ENCODE measurements at regions not wholly inside any gene's neighbourhood (a gene's known extent, or its start where the extent isn't known, plus 50 kb on each side); places are given as distances from the start of the nearest gene placed in this dataset.
"Not testable (repeated sequence)": the region's sequence is repeated elsewhere in the genome, so short reads cannot be mapped to it uniquely, and the experiment has no call there.

DNA sequence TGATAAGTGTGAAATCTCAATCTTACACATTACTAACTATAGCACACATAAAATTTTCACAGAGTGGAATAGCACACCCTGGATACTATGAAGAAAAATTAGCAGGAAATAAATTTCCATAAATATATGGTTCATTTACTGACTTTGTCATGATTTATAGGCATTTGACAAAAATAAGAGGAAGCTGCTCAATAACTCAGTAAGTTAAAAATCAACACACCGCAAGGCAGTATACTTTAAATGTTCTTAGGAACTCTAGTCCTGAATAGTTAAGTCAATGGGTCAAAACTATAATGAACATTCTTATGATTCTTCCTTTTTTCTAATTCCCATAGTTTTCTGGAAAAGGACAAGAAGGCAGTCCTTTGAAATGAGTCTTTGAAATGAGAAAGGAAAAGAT lies 1557.8 kb upstream of the RAG2 start:
- no peak for DNase-seq (ENCODE audit: low read depth)

DNA sequence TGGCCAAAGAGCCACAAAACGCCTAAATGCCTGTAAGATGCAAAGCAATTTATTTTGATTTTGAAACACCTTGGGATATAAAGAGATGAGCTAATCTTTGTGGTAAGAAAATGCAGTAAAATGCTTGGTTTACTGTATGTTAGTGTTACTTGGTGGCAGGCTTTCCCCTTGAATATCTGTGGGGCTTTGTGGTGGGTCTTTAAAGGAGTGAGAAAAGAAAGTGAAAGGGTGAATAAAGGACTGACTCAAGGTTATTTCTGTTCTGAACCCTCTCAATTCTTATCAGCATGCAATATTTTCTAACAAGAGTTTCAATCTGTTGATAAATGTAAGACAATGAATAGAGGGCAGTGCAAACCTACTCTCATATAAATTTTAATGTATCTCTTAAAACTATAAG lies 1555.9 kb upstream of the RAG2 start:
- DNase-seq (ENCODE audit: low read depth): no peak

- no peak for DNase-seq (ENCODE audit: low read depth)
These were observed 1545.8 kb upstream of the RAG2 start for GRCh38 chr11:38143852-38144251.

DNA sequence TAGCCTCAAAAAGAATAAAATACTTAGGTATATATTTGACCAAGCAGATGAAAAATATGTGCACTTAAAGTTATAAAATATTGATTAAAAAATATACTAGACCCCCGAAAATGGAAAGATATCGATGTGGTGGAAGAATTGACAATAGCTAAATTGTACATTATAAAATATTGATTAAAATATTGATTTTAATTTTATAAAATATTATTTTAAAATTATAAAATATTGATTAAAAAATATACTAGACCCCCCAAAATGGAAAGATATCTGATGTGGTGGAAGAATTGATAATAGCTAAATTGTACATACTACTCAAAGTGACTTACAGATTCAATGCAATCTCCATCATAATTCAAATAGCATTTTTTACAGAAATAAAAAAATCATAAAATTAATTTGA lies 1540.9 kb upstream of the RAG2 start:
- DNase-seq (ENCODE audit: low read depth): no peak

DNA sequence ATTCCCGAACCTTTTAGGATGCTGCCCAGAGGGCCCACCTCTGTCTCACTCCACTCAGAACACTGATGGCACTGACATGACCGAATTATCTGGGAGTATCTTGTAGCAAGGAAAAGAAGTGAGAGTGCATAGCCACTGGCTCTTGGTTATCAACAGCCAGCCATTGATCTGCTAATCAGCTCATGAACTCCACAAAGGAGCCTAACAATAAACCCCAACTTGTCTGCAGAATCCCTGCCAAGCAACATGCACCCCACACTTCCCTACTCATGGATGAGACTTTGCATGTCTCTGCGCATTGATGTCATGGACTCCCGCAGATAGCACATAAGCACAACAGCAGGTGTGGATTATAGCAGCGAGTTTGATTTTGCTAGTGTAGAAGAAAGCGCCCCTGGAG lies 1538.9 kb upstream of the RAG2 start:
- no peak for DNase-seq (ENCODE audit: low read depth)

DNA sequence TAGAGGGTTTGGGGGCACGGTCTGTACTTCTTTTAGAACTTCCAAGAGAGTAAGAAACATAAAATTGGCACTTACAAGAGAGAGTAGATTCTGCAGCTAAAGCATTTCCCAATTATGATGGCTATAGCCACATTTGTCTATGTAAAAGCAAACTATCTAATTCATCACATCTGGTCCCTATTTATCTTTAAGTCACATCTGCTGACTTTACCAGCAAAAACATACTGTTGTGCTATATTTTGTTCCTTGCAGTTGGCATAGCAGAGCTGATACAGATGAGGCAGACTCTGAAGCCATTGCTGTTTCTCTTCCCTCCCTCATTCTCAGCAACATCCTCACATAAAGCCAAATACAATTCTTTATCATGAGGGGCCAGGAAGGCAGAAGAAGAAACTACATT lies 1533.5 kb upstream of the RAG2 start:
- no peak for DNase-seq (ENCODE audit: low read depth)

DNA sequence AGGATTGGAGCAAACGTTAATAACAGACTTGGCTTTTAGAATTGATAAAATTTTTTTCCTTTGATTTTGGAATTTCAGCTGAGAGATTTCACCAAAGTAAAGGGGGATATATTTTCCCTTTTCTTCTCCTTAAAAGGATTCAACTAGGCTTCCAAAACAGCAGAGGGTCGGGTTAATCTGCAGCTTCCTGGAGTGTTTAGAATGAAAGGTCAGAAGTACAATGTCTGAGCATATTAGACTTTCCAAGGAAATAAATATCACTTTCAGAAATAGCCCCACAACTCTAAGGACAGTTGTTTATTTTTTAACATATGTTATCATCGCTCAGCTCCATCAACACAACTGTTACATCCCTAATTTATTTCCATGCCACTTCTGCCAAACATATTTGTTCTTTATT lies 1532.9 kb upstream of the RAG2 start:
- DNase-seq (ENCODE audit: low read depth): no peak

GRCh38 chr11:38130514-38130913 lies 1532.5 kb upstream of the RAG2 start:
- no peak for DNase-seq (ENCODE audit: low read depth)

DNA sequence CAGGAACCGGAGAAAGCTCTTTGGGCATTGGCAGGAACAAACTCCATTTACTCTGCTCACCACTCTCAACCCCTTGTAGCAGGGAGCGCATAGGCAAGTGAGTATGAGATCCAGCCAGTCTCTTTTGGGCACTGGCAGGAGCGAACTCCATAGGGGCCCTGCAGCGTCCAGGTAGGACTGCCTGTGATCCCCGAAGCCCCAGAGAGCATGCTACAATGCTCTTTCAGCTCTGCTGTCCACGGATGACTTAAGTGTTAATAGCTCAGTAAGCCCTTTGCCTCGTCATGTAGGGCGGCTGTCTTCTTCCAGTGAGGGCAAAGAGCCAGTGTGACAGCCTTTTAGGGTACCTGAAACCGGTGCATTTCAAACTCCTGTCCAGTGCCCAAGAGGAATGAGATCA lies 1525.6 kb upstream of the RAG2 start:
- DNase-seq (ENCODE audit: low read depth): no peak

DNA sequence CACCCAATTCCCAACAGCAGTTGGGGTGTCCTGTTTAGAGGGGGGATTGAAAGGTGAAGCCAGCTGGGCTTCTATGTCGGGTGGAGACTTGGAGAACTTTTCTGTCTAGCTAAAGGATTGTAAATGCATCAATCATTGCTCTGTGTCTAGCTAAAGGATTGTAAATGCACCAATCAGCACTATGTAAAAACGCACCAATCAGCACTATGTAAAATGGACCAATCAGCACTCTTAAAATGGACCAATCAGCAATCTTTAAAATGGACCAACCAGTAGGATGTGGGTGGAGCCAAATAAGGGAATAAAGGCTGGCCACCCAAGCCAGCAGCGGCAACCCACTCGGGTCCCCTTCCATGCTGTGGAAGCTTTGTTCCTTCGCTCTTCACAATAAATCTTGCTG lies 1518.6 kb upstream of the RAG2 start:
- not testable (repeated sequence) for DNase-seq (ENCODE audit: low read depth)

DNA sequence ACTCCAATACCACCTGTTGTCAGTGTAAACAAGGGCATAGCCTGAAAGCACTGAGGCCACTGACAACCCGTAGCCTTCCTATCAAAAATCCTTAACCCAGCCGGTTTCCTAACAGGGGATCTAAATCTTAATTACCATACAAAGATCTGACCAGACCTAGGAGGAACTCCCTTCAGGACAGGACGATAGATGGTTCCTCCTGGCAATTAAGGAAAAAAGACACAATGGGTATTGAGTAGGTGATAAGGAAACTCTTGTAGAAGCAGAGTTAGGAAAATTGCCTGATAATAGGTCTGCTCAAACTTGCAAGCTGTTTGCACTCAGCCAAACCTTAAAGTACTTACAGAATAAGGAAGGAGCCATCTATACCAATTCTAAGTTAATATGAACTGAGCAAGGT lies 1517.3 kb upstream of the RAG2 start:
- DNase-seq (ENCODE audit: low read depth): not testable (repeated sequence)

DNA sequence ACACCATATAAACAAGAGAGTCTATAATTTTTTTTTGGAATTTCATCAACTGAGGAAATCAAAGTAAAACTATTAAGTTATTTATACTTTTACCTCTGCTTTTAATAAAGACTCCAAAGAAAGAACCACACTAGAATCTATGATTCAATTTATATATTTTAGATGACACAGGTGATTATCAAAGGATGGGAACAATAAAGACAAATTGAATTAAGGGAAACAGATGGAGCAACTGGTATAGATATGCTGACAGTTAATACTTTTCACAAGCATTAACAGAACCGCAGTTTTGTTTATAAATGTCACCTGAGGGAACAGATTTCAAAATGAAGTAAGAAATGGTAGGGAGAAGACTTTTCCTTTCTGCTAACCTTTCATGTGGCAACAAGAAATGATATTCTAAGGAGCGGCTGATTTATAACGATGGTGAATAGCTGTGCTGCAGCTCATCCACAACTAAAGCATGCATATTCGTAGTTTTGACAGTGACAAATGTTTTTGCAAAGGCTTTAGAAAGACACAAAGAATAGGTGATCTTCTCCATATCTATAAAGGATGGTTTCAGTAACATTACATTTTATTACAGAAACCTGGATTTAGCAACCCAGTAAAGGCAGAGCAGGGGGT lies 1502.9 kb upstream of the RAG2 start:
- DNase-seq (ENCODE audit: low read depth): no peak

GRCh38 chr11:38095268-38095667 lies 1497.2 kb upstream of the RAG2 start:
- no peak for DNase-seq (ENCODE audit: low read depth)

GRCh38 chr11:38089726-38090125 lies 1491.7 kb upstream of the RAG2 start:
- DNase-seq (ENCODE audit: low read depth): peak; percentile 19

DNA sequence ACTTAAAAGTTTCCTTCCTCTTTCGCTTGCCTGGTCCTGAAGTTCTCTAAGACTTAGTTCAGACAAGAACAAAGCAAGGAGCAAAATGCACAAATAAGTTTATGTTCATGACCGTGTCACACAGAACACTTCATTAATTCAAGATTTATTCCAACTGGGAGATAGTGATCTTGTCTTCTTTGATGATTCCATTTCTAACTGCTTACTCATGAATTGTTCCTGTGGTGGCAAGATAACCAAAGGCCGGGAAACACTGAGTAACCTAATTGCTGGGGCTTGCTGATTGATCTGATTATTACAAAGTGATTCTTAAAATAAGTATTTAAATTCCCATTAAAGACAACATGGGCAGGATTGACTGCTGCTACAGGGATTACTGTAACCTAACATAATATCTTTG lies 1462.9 kb upstream of the RAG2 start:
- DNase-seq (ENCODE audit: low read depth): no peak

- DNase-seq (ENCODE audit: low read depth): no peak
These were observed 1462.1 kb upstream of the RAG2 start for GRCh38 chr11:38060136-38060535.

DNA sequence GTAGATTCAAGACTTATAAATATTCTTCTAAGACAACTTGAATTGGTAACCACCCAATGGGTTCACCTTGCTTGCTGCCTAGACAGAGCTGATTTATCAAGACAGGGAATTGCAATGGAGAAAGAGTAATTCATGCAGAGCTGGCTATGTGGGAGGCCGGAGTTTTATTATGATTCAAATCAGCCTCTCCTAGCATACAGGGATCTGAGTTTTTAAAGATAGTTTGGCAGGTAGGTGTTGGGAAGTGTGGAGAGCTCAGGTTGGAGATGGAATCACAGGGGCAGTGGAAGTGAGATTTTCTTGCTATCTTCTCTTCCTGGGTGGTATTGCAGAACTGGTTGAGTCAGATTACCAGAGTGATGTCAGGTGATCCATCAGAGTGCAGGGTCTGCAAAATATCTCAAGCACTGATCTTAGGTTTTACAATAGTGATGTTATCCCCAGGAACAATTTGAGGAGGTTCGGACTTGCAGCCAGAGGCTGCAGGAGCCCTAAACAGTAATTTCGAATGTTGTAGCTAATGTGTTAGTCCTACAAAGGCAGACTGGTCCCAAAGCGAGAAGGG lies 1448.6 kb upstream of the RAG2 start:
- DNase-seq (ENCODE audit: low read depth): no peak

- DNase-seq (ENCODE audit: low read depth): no peak
These were observed 1445.0 kb upstream of the RAG2 start for GRCh38 chr11:38043060-38043459.

GRCh38 chr11:38038777-38039176 lies 1440.7 kb upstream of the RAG2 start:
- no peak for DNase-seq (ENCODE audit: low read depth)

DNA sequence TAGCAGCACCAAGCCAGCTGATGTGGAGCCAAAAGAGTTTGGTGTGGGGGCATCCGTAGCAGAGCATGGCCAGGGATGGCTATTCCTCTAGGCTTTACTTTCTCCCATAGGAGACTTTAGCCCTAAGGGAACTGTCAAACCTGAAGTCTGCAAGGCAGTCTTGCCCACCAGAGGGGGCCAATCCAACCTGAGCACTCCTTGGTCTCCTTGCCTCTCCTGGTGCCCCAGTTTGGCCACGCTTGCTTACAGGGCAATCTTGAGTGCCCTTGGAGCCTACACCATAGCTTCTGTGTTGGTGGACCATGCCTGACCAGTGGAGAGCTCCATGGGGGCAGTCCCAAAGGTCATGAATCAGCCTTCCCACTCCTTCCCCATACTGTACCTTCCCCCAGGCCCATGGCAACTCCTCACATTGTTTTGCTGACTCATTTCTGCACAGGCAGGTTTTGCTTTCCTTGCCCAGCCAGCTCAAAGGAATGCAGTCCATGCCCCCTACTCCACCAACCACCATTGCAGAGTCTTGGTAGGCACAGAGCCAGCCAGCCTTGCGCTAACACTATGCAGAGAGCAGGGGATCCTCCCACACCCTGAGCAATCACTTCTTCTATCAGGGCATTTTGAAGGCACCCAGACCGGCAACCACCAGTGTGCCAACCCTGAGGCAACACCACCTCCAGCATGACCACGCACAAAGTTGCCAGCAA lies 1421.2 kb upstream of the RAG2 start:
- peak; percentile 45 for DNase-seq (ENCODE audit: low read depth)

DNA sequence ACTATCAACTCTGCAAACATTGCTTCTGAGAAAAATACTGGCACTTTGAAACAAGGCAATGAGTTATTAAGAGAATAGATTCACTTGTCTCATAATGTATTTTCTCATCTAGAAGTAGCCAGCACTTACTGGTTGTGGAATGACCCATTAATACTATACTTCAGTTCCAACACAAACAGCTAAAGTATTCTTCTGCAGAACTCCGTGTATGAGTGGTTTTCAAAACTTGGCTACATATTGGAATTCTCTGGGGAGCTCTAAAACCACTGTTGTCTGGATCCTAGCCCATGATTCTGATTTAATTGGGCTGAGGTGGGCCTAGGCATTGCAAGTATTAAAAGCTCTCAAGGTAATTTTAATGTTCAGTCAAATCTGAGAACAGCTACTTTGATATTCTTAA lies 1416.4 kb upstream of the RAG2 start:
- DNase-seq (ENCODE audit: low read depth): peak; percentile 39

- no peak for DNase-seq (ENCODE audit: low read depth)
These were observed 1415.1 kb upstream of the RAG2 start for GRCh38 chr11:38013157-38013556.

GRCh38 chr11:38011496-38011895 lies 1413.5 kb upstream of the RAG2 start:
- DNase-seq (ENCODE audit: low read depth): no peak

GRCh38 chr11:38009932-38010331 lies 1411.9 kb upstream of the RAG2 start:
- DNase-seq (ENCODE audit: low read depth): no peak
